ENCODE measurements at regions not wholly inside any gene's neighbourhood (a gene's known extent, or its start where the extent isn't known, plus 50 kb on each side); places are given as distances from the start of the nearest gene placed in this dataset.

DNA sequence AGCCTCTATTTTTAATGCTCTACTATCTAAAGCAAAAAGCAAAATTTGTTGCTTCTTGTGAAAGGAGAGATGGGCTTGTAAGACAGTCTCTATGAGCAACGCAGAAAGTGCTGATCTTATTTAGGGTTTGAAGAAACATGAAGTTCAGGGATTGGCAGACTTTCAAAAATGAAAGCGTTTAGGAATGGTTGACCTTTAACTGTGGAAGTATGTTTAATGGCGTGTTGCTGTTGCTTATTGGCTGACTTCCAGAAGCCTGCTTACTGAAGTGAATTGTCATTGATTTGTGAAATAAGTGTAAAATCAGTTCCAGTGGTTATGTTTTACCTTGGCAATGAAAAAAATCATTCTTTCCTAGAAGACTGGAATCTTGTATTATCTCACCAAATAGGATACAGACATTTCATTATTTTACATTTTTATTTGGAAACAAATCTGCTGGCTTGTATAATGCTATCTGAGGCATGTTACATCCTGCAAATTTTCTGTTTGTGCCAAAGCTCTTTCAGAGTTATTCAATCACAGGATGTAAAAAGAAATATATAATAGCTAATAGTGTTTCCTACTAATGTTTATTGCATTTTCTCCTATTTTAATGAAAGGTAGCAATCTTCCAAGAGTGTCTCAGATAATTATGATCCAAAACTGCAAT, 221.3 kb upstream of the SLITRK6 start:
- Histone ChIP-seq H4K20me1 (ENCODE audit: insufficient read depth) (no peaks in the 10 kb centered on the region), H3K27me3 (ENCODE audit: insufficient read depth, low read depth) (no peaks in the 10 kb centered on the region), H3K4me3 (IDR thresholded peaks at IDR 0.05; ENCODE audit: insufficient read depth, low read depth, low read length) (no peak overlapping the region), H3K79me2 (ENCODE audit: insufficient read depth, low read depth) (no peaks in the 10 kb centered on the region), H3K27ac (no peak overlapping the region), H3K9ac (no peak overlapping the region), H2AFZ (ENCODE audit: low read depth) (no peak overlapping the region), H3K4me1 (ENCODE audit: low read depth, poor library complexity, severe bottlenecking) (no peaks in the 10 kb centered on the region), H3K36me3 (ENCODE audit: insufficient read depth) (no peaks in the 10 kb centered on the region), H3K4me2 (no peak overlapping the region)
- TF ChIP-seq, protein P1, sequence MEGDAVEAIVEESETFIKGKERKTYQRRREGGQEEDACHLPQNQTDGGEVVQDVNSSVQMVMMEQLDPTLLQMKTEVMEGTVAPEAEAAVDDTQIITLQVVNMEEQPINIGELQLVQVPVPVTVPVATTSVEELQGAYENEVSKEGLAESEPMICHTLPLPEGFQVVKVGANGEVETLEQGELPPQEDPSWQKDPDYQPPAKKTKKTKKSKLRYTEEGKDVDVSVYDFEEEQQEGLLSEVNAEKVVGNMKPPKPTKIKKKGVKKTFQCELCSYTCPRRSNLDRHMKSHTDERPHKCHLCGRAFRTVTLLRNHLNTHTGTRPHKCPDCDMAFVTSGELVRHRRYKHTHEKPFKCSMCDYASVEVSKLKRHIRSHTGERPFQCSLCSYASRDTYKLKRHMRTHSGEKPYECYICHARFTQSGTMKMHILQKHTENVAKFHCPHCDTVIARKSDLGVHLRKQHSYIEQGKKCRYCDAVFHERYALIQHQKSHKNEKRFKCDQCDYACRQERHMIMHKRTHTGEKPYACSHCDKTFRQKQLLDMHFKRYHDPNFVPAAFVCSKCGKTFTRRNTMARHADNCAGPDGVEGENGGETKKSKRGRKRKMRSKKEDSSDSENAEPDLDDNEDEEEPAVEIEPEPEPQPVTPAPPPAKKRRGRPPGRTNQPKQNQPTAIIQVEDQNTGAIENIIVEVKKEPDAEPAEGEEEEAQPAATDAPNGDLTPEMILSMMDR (conservative IDR thresholded peaks at IDR 0.05; ENCODE audit: low read depth, low read length), result no peak

DNA sequence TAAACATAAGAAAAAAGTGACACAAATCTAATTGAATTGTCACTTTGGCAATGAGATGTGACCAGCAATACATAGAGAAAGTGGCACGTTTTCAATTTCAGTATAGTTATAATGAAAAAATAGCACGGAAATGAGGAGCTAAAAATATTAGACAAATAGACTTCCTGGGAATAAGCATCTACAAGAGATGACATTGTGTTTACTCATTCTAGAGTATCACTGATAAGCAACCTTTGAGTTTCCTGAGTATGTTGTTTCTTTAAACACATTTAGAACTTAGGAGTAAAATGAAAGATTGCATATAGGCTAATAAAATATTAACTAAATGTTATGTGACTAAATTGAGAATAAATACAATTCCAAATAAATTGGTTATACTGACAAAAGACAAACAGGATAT, 207.1 kb upstream of the SLITRK6 start:
- no peaks in the 10 kb centered on the region for H3K27me3 ChIP-seq (ENCODE audit: insufficient read depth, low read depth)
- TF ChIP-seq, protein P1 (conservative IDR thresholded peaks at IDR 0.05; ENCODE audit: low read depth, low read length), result no peak
- no peaks in the 10 kb centered on the region for H3K4me1 ChIP-seq (ENCODE audit: low read depth, poor library complexity, severe bottlenecking)
- H3K4me3 ChIP-seq (IDR thresholded peaks at IDR 0.05; ENCODE audit: insufficient read depth, low read depth, low read length), result no peak overlapping the region
- H3K36me3 ChIP-seq (ENCODE audit: insufficient read depth), result no peaks in the 10 kb centered on the region
- H3K79me2 ChIP-seq (ENCODE audit: insufficient read depth, low read depth), result no peaks in the 10 kb centered on the region
- no peak overlapping the region for H3K27ac ChIP-seq
- no peak overlapping the region for H2AFZ ChIP-seq (ENCODE audit: low read depth)
- no peak overlapping the region for H3K4me2 ChIP-seq
- H3K9ac ChIP-seq, result no peak overlapping the region
- no peaks in the 10 kb centered on the region for H4K20me1 ChIP-seq (ENCODE audit: insufficient read depth)

DNA sequence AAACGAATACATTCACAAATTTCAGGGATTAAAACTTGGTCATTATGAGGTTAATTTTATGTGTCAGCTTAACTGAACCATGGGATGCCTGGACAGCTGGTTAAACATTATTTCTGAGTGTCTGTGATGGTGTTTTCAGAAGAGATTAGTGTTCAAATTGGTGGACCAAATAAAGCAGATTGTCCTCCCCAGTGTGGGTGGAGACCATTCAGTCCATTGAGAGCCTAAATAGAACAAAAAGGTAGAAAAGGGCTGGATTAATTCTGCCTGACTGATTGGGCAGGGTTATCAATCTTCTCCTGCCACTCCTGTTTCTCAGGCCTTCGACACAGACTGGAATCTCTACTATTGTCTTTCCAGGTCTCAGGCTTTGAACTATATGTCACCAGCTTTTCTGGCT, 203.8 kb upstream of the SLITRK6 start:
- Histone ChIP-seq H4K20me1 (ENCODE audit: insufficient read depth) (no peaks in the 10 kb centered on the region), H3K4me2 (no peak overlapping the region), H3K9ac (no peak overlapping the region), H3K4me3 (IDR thresholded peaks at IDR 0.05; ENCODE audit: insufficient read depth, low read depth, low read length) (no peak overlapping the region), H3K36me3 (ENCODE audit: insufficient read depth) (no peaks in the 10 kb centered on the region), H3K79me2 (ENCODE audit: insufficient read depth, low read depth) (no peaks in the 10 kb centered on the region), H2AFZ (ENCODE audit: low read depth) (no peak overlapping the region), H3K27me3 (ENCODE audit: insufficient read depth, low read depth) (no peaks in the 10 kb centered on the region), H3K27ac (no peak overlapping the region), H3K4me1 (ENCODE audit: low read depth, poor library complexity, severe bottlenecking) (no peaks in the 10 kb centered on the region)
- TF ChIP-seq, protein P1 (conservative IDR thresholded peaks at IDR 0.05; ENCODE audit: low read depth, low read length), result no peak

DNA sequence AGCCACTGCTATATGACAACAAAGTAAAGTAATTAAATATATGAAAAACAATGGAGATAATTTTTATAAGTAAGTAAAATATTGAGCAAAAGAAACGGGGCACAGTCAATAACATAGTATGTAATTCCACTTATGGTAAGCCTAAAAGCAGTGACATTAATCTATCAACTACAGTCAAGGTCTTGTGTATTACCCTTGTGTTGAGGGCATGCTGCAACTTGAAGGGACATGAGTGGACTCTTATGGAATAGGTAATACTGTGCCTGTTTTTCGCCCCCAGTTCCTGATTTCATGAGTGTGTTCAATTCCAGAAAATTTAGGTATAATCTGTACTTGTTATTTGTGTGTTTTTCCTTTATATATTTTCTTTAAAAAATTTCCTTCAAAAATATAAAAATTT, 201.3 kb upstream of the SLITRK6 start:
- TF ChIP-seq, protein P1 (conservative IDR thresholded peaks at IDR 0.05; ENCODE audit: low read depth, low read length), result no peak
- Histone ChIP-seq H3K27me3 (ENCODE audit: insufficient read depth, low read depth) (no peaks in the 10 kb centered on the region), H3K4me2 (no peak overlapping the region), H3K4me3 (IDR thresholded peaks at IDR 0.05; ENCODE audit: insufficient read depth, low read depth, low read length) (no peak overlapping the region), H3K27ac (no peak overlapping the region), H3K36me3 (ENCODE audit: insufficient read depth) (no peaks in the 10 kb centered on the region), H3K4me1 (ENCODE audit: low read depth, poor library complexity, severe bottlenecking) (peaks cover 8% of the 10 kb centered on the region), H3K79me2 (ENCODE audit: insufficient read depth, low read depth) (no peaks in the 10 kb centered on the region), H4K20me1 (ENCODE audit: insufficient read depth) (no peaks in the 10 kb centered on the region), H2AFZ (ENCODE audit: low read depth) (no peak overlapping the region), H3K9ac (no peak overlapping the region)

All from KMS-11 (cell line).